ENCODE measurements at regions not wholly inside any gene's neighbourhood (a gene's known extent, or its start where the extent isn't known, plus 50 kb on each side); places are given as distances from the start of the nearest gene placed in this dataset.

GRCh38 chr3:177694951-177695350, 497.7 kb upstream of the TBL1XR1 start:
- no peak for DNase-seq (ENCODE audit: low spot score)
- FAIRE-seq, result no peak
- Histone ChIP-seq H3K36me3 (replicated peaks in 1 of 2; ENCODE audit: control insufficient read depth in 1 of 2, insufficient read depth in 2 of 2, low read length in 2 of 2) (no peaks in the 10 kb centered on the region), H3K4me2 (ENCODE audit: low read depth, low read length) (no peak overlapping the region), H3K9me3 (ENCODE audit: low read length) (no peaks in the 10 kb centered on the region), H3K27me3 (ENCODE audit: control insufficient read depth in 1 of 2, insufficient read depth in 2 of 2, low read length in 2 of 2) (no peaks in the 10 kb centered on the region; a peak in 1 of 5 replicates), H2AFZ (ENCODE audit: low read length) (no peak overlapping the region), H4K20me1 (ENCODE audit: insufficient read depth, low read length) (no peaks in the 10 kb centered on the region), H3K9ac (ENCODE audit: insufficient read depth, low read depth, low read length) (no peak overlapping the region), H3K4me1 (ENCODE audit: insufficient read depth, low read length) (no peaks in the 10 kb centered on the region), H3K27ac (ENCODE audit: extremely low read length, insufficient read depth, low read length) (no peak overlapping the region), H3K4me3 (replicated peaks in 1 of 3; ENCODE audit: insufficient read depth in 1 of 3, low read depth in 2 of 3, low read length in 3 of 3) (no peak overlapping the region), H3K79me2 (ENCODE audit: insufficient read depth, low read length) (no peaks in the 10 kb centered on the region)
- in situ Hi-C loops (cut with HindIII; ENCODE audit: extremely low pct_ligation_motif_present, low pct_unique_long_range_greater_than_20kb), result no loop called here
- intact Hi-C loops (cut with micrococcal nuclease; ENCODE audit: unreplicated experiment), result no loop called here
- WGBS (ENCODE audit: low lambda C conversion rate), result 0% methylated on average over 1 of the region's 1 CpG
- POLR2A ChIA-PET, result no interaction called here
- CTCF ChIA-PET (ENCODE audit: low intra/inter-chr PET ratio, low total read pairs), result no interaction called here
- BruUV-seq (replicated peaks), result no TSS peak
- ATAC-seq, result no peak
- TF ChIP-seq FOXA1 (IDR thresholded peaks at IDR 0.05), result no peak
- no peak for TF ChIP-seq FOXA1 (CRISPR knock-in tag; IDR thresholded peaks at IDR 0.05)
- TF ChIP-seq EEA1 (CRISPR knock-in tag; IDR thresholded peaks at IDR 0.05; ENCODE audit: borderline replicate concordance), result no peak
- no peak for TF ChIP-seq ZNF710 (CRISPR knock-in tag; IDR thresholded peaks at IDR 0.05; ENCODE audit: borderline replicate concordance)
- TF ChIP-seq TBX3 (IDR thresholded peaks at IDR 0.05; ENCODE audit: borderline replicate concordance), result no peak
- TF ChIP-seq NFKB2 (CRISPR knock-in tag; IDR thresholded peaks at IDR 0.05; ENCODE audit: borderline replicate concordance), result no peak
- TF ChIP-seq POLR2AphosphoS5 (IDR thresholded peaks at IDR 0.05; ENCODE audit: low read depth, low read length), result no peak
- TF ChIP-seq ZNF576 (CRISPR knock-in tag; IDR thresholded peaks at IDR 0.05), result no peak
- no peak for TF ChIP-seq ZMYM3 (CRISPR knock-in tag; IDR thresholded peaks at IDR 0.05)
- TF ChIP-seq ZNF75D (CRISPR knock-in tag; IDR thresholded peaks at IDR 0.05; ENCODE audit: borderline replicate concordance), result no peak
- no peak for TF ChIP-seq MLLT10 (CRISPR knock-in tag; IDR thresholded peaks at IDR 0.05)
- no peak for TF ChIP-seq ZNF20 (CRISPR knock-in tag; IDR thresholded peaks at IDR 0.05)
- TF ChIP-seq ZNF207 (IDR thresholded peaks at IDR 0.05; ENCODE audit: borderline replicate concordance), result no peak
- no peak for TF ChIP-seq KDM1A (CRISPR knock-in tag; IDR thresholded peaks at IDR 0.05)
